GM23248 (cell line): ENCODE measurements at regions not wholly inside any gene's neighbourhood (a gene's known extent, or its start where the extent isn't known, plus 50 kb on each side); places are given as distances from the start of the nearest gene placed in this dataset.
"Not testable (repeated sequence)": the region's sequence is repeated elsewhere in the genome, so short reads cannot be mapped to it uniquely, and the experiment has no call there.

Experiments
- DNase-seq: peaks from one replicate; pipeline ENCODE4 v3.0.0-alpha.2; 2015
- H2AFZ ChIP-seq: fragments of 200-600 bp; sonication (generic); 2 replicates; pipeline ENCODE4 v1.6.1; 2016; ENCODE audit warnings: antibody characterized with exemption
- H3F3A ChIP-seq: fragments of 200-600 bp; sonication (generic); 2 replicates; pipeline ENCODE4 v1.6.1; 2016; ENCODE audit warnings: mild to moderate bottlenecking, antibody characterized with exemption, mixed run types; ENCODE audit not compliant: insufficient read depth
- H3K27ac ChIP-seq: fragments of 200-600 bp; sonication (generic); 2 replicates; pipeline ENCODE4 v1.5.1; 2016; ENCODE audit warnings: mild to moderate bottlenecking
- H3K27me3 ChIP-seq: fragments of 200-600 bp; sonication (generic); replicated peaks from 2 replicates; pipeline ENCODE4 v1.6.1; 2016; ENCODE audit warnings: mild to moderate bottlenecking; ENCODE audit not compliant: insufficient read depth
- H3K36me3 ChIP-seq: fragments of 200-600 bp; sonication (generic); 2 replicates; pipeline ENCODE4 v1.6.1; 2016; ENCODE audit warnings: low read depth, mild to moderate bottlenecking
- H3K4me1 ChIP-seq: fragments of 200-600 bp; sonication (generic); 2 replicates; pipeline ENCODE4 v1.6.1; 2016; ENCODE audit warnings: mild to moderate bottlenecking; ENCODE audit not compliant: insufficient read depth
- H3K4me2 ChIP-seq: fragments of 200-600 bp; sonication (generic); one replicate; pipeline ENCODE4 v1.6.1; 2016; ENCODE audit warnings: mild to moderate bottlenecking; ENCODE audit not compliant: unreplicated experiment
- H3K4me3 ChIP-seq: fragments of 200-600 bp; sonication (generic); 2 replicates; pipeline ENCODE4 v1.5.1; 2016; ENCODE audit warnings: mild to moderate bottlenecking
- H3K79me2 ChIP-seq: fragments of 200-600 bp; sonication (generic); 2 replicates; pipeline ENCODE4 v1.6.1; 2016; ENCODE audit warnings: mild to moderate bottlenecking; ENCODE audit not compliant: insufficient read depth
- H3K9ac ChIP-seq: fragments of 200-600 bp; sonication (generic); 2 replicates; pipeline ENCODE4 v1.6.1; 2016; ENCODE audit warnings: mild to moderate bottlenecking
- H3K9me2 ChIP-seq: fragments of 200-600 bp; sonication (generic); 2 replicates; pipeline ENCODE4 v1.6.1; 2016; ENCODE audit warnings: mixed run types, mild to moderate bottlenecking, moderate library complexity; ENCODE audit not compliant: insufficient read depth
- H3K9me3 ChIP-seq: fragments of 200-600 bp; sonication (generic); one replicate; pipeline ENCODE4 v1.6.1; 2017; ENCODE audit warnings: low read depth
- H4K20me1 ChIP-seq: fragments of 200-600 bp; sonication (generic); 2 replicates; pipeline ENCODE4 v1.6.0; 2016; ENCODE audit not compliant: insufficient read depth
- EZH2 ChIP-seq: fragments of 200-600 bp; sonication (generic); IDR thresholded peaks from 2 replicates; pipeline ENCODE4 v1.6.1; 2018; ENCODE audit warnings: antibody characterized with exemption, mild to moderate bottlenecking; ENCODE audit not compliant: insufficient read depth, poor library complexity, severe bottlenecking
- EZH2phosphoT487 ChIP-seq: fragments of 200-600 bp; sonication (generic); IDR thresholded peaks from 2 replicates; pipeline ENCODE4 v1.6.1; 2018; ENCODE audit warnings: antibody characterized with exemption, moderate library complexity, mild to moderate bottlenecking, low read depth; ENCODE audit not compliant: insufficient read depth
- WGBS, 2 experiments: methylation state at CpG; one replicate each; pipeline ENCODE4 v1.1.6; 2015 to 2017; ENCODE audit warnings: low lambda C conversion rate in 2 of 2, low coverage in 1 of 2; ENCODE audit errors: missing lambda C conversion rate in 2 of 2; 5-methylcytosine and 5-hydroxymethylcytosine counted together
- in situ Hi-C: fragments of 300-500 bp; cut with MboI; formaldehyde crosslinking; loops from 2 replicates; pipeline ENCODE4 v1.15.0; 2020

GRCh38 chr12:14072987-14073386, 91.6 kb upstream of the GRIN2B start:
- Histone ChIP-seq H3K36me3 (no peaks in the 10 kb centered on the region), H3K9me3 (no peaks in the 10 kb centered on the region), H3K79me2 (no peaks in the 10 kb centered on the region), H3F3A (no peaks in the 10 kb centered on the region), H3K4me3 (no peak overlapping the region), H2AFZ (no peak overlapping the region), H3K9me2 (no peaks in the 10 kb centered on the region), H3K4me1 (no peaks in the 10 kb centered on the region), H3K9ac (no peak overlapping the region), H3K27ac (no peak overlapping the region), H3K27me3 (no peaks in the 10 kb centered on the region), H4K20me1 (no peaks in the 10 kb centered on the region), H3K4me2 (no peak overlapping the region)
- WGBS, 2 experiments, result 4 to 5% methylated on average over 1 of the region's 1 CpG
- TF ChIP-seq EZH2phosphoT487 (no peak), EZH2 (no peak)
- DNase-seq, result no peak
- in situ Hi-C loops, result no loop called here

GRCh38 chr12:14075797-14076393, 94.5 kb upstream of the GRIN2B start:
- no peaks in the 10 kb centered on the region for H4K20me1 ChIP-seq
- no peak overlapping the region for H3K4me3 ChIP-seq
- no peaks in the 10 kb centered on the region for H3K9me2 ChIP-seq
- H3K4me2 ChIP-seq, result no peak overlapping the region
- no peak overlapping the region for H2AFZ ChIP-seq
- no peaks in the 10 kb centered on the region for H3K27me3 ChIP-seq
- no peak for DNase-seq
- in situ Hi-C loops, result no loop called here
- H3K27ac ChIP-seq, result no peak overlapping the region
- no peaks in the 10 kb centered on the region for H3K4me1 ChIP-seq
- no peaks in the 10 kb centered on the region for H3F3A ChIP-seq
- no peaks in the 10 kb centered on the region for H3K36me3 ChIP-seq
- WGBS, 2 experiments, result 19 to 23% methylated on average over 2 of the region's 2 CpGs
- H3K9ac ChIP-seq, result no peak overlapping the region
- H3K9me3 ChIP-seq, result no peaks in the 10 kb centered on the region
- no peak for TF ChIP-seq EZH2phosphoT487
- no peak for TF ChIP-seq EZH2
- no peaks in the 10 kb centered on the region for H3K79me2 ChIP-seq

- Histone ChIP-seq H3K79me2 (no peaks in the 10 kb centered on the region), H3K4me3 (no peak overlapping the region), H3K4me1 (no peaks in the 10 kb centered on the region), H3K27me3 (no peaks in the 10 kb centered on the region), H3K9me2 (no peaks in the 10 kb centered on the region), H3K27ac (no peak overlapping the region), H3K9ac (no peak overlapping the region), H3F3A (no peaks in the 10 kb centered on the region), H3K36me3 (no peaks in the 10 kb centered on the region), H3K4me2 (no peak overlapping the region), H2AFZ (no peak overlapping the region), H3K9me3 (no peaks in the 10 kb centered on the region), H4K20me1 (no peaks in the 10 kb centered on the region)
- no peak for DNase-seq
- in situ Hi-C loops, result no loop called here
- TF ChIP-seq EZH2 (no peak), EZH2phosphoT487 (no peak)
- WGBS, 2 experiments, result 37 to 38% methylated on average over 1 of the region's 1 CpG
Observed at GRCh38 chr12:14076538-14076937, 95.1 kb upstream of the GRIN2B start.

- H3K79me2 ChIP-seq, result no peaks in the 10 kb centered on the region
Observed at GRCh38 chr12:14086838-14087237, 105.4 kb upstream of the GRIN2B start.

GRCh38 chr12:14099994-14100393, 118.6 kb upstream of the GRIN2B start:
- Histone ChIP-seq H3F3A (no peaks in the 10 kb centered on the region), H3K4me3 (no peak overlapping the region), H3K9ac (no peak overlapping the region), H3K9me2 (no peaks in the 10 kb centered on the region), H3K36me3 (no peaks in the 10 kb centered on the region), H3K27ac (no peak overlapping the region), H3K4me2 (no peak overlapping the region), H3K27me3 (no peaks in the 10 kb centered on the region), H3K9me3 (no peaks in the 10 kb centered on the region), H3K79me2 (no peaks in the 10 kb centered on the region), H2AFZ (no peak overlapping the region), H4K20me1 (no peaks in the 10 kb centered on the region), H3K4me1 (no peaks in the 10 kb centered on the region)
- in situ Hi-C loops, result no loop called here
- 10 to 11% methylated on average over 3 of the region's 3 CpGs for WGBS, 2 experiments
- no peak for DNase-seq
- TF ChIP-seq EZH2phosphoT487 (no peak), EZH2 (no peak)

More at GRCh38 chr12:14086838-14087237, 105.4 kb upstream of the GRIN2B start:
- H4K20me1 ChIP-seq, result no peaks in the 10 kb centered on the region
- H3K27me3 ChIP-seq, result no peaks in the 10 kb centered on the region
- H3K4me3 ChIP-seq, result no peak overlapping the region
- no peak overlapping the region for H3K27ac ChIP-seq
- H2AFZ ChIP-seq, result no peak overlapping the region
- no peak overlapping the region for H3K9ac ChIP-seq
- in situ Hi-C loops, result no loop called here
- no peak overlapping the region for H3K4me2 ChIP-seq
- no peaks in the 10 kb centered on the region for H3K4me1 ChIP-seq
- H3K9me2 ChIP-seq, result no peaks in the 10 kb centered on the region
- DNase-seq, result no peak
- H3K9me3 ChIP-seq, result no peaks in the 10 kb centered on the region
- no peaks in the 10 kb centered on the region for H3K36me3 ChIP-seq
- H3F3A ChIP-seq, result no peaks in the 10 kb centered on the region
- TF ChIP-seq EZH2phosphoT487 (no peak), EZH2 (no peak)

- H3K4me1 ChIP-seq, H3K27me3 ChIP-seq, H3K27ac ChIP-seq, H2AFZ ChIP-seq, H3K9ac ChIP-seq, H3F3A ChIP-seq, H3K4me3 ChIP-seq, H3K9me3 ChIP-seq, in situ Hi-C loops, H4K20me1 ChIP-seq, DNase-seq, H3K79me2 ChIP-seq, H3K9me2 ChIP-seq, H3K4me2 ChIP-seq, H3K36me3 ChIP-seq: not testable (repeated sequence)
- 38 to 40% methylated on average over 1 of the region's 1 CpG for WGBS, 2 experiments
Observed at GRCh38 chr12:14101556-14101955, 120.2 kb upstream of the GRIN2B start.
